GM19239 (cell line): ENCODE measurements at regions not wholly inside any gene's neighbourhood (a gene's known extent, or its start where the extent isn't known, plus 50 kb on each side); places are given as distances from the start of the nearest gene placed in this dataset.

ENCODE experiments used
- DNase-seq: peaks from one replicate; pipeline ENCODE4 v3.0.0; 2011; ENCODE audit warnings: low spot score; ENCODE audit not compliant: insufficient read length
- FAIRE-seq: peaks from 2 replicates; lab custom pipeline; 2011; peaks lifted over from hg19 to GRCh38; lab: Jason Lieb, UNC

GRCh38 chr10:94043431-94043990, 49.8 kb downstream of the PLCE1 start:
- no peak for FAIRE-seq
- DNase-seq = no peak

- no peak for FAIRE-seq
- no peak for DNase-seq
These were observed 52.4 kb downstream of the PLCE1 start for GRCh38 chr10:94046098-94046497.

- DNase-seq = no peak
These were observed 53.6 kb downstream of the PLCE1 start for GRCh38 chr10:94047293-94047692.

GRCh38 chr10:94049911-94050310, 56.2 kb downstream of the PLCE1 start:
- FAIRE-seq = no peak
- no peak for DNase-seq

More at GRCh38 chr10:94047293-94047692, 53.6 kb downstream of the PLCE1 start:
- no peak for FAIRE-seq

- no peak for DNase-seq
- FAIRE-seq = no peak
These were observed 58.5 kb downstream of the PLCE1 start for GRCh38 chr10:94052281-94052680.

- no peak for DNase-seq
- no peak for FAIRE-seq
These were observed 59.4 kb downstream of the PLCE1 start for GRCh38 chr10:94052866-94053791.

GRCh38 chr10:94059178-94059883, 65.6 kb downstream of the PLCE1 start:
- DNase-seq (no peak), FAIRE-seq (no peak)

GRCh38 chr10:94061026-94061425, 67.3 kb downstream of the PLCE1 start:
- no peak for DNase-seq
- no peak for FAIRE-seq

GRCh38 chr10:94062611-94063010, 68.9 kb downstream of the PLCE1 start:
- DNase-seq (no peak), FAIRE-seq (no peak)

GRCh38 chr10:94065362-94065761, 71.6 kb downstream of the PLCE1 start:
- DNase-seq (no peak), FAIRE-seq (no peak)

- DNase-seq (no peak), FAIRE-seq (no peak)
These were observed 72.1 kb downstream of the PLCE1 start for GRCh38 chr10:94065787-94066186.

GRCh38 chr10:94066411-94066810, 72.7 kb downstream of the PLCE1 start:
- no peak for DNase-seq
- FAIRE-seq = no peak

- FAIRE-seq (no peak), DNase-seq (no peak)
These were observed 76.2 kb downstream of the PLCE1 start for GRCh38 chr10:94069884-94070283.

GRCh38 chr10:94074462-94074861, 80.7 kb downstream of the PLCE1 start:
- DNase-seq (no peak), FAIRE-seq (no peak)

- DNase-seq (no peak), FAIRE-seq (no peak)
These were observed 81.8 kb downstream of the PLCE1 start for GRCh38 chr10:94075506-94075905.

- DNase-seq = no peak
- no peak for FAIRE-seq
These were observed 82.7 kb downstream of the PLCE1 start for GRCh38 chr10:94076325-94076841.

- FAIRE-seq = no peak
- no peak for DNase-seq
These were observed 83.3 kb downstream of the PLCE1 start for GRCh38 chr10:94077042-94077441.

- no peak for FAIRE-seq
- no peak for DNase-seq
These were observed 86.4 kb downstream of the PLCE1 start for GRCh38 chr10:94080108-94080507.

GRCh38 chr10:94083662-94084265, 90.0 kb downstream of the PLCE1 start:
- FAIRE-seq = no peak

GRCh38 chr10:94084344-94084743, 90.6 kb downstream of the PLCE1 start:
- DNase-seq = no peak
- FAIRE-seq = no peak

More at GRCh38 chr10:94083662-94084265, 90.0 kb downstream of the PLCE1 start:
- no peak for DNase-seq
